H9 (cell line): ENCODE measurements at regions not wholly inside any gene's neighbourhood (a gene's known extent, or its start where the extent isn't known, plus 50 kb on each side); places are given as distances from the start of the nearest gene placed in this dataset.

Experiments used
- DNase-seq: peaks from one replicate; pipeline ENCODE4 v3.0.0-alpha.2; 2017
- H2AFZ ChIP-seq: one replicate; pipeline ENCODE4 v1.6.1; 2013; ENCODE audit warnings: mild to moderate bottlenecking, low read length, control low read depth, moderate library complexity
- H2AK5ac ChIP-seq: 2 replicates; pipeline ENCODE4 v1.6.1; 2013; ENCODE audit warnings: low read length, control low read depth, mixed read lengths; ENCODE audit not compliant: insufficient read length
- H2BK120ac ChIP-seq: one replicate; pipeline ENCODE4 v1.6.1; 2013; ENCODE audit warnings: low read depth, mild to moderate bottlenecking, low read length, control low read depth, inconsistent platforms; ENCODE audit not compliant: poor library complexity, severe bottlenecking
- H2BK12ac ChIP-seq: 2 replicates; pipeline ENCODE4 v1.6.1; 2013; ENCODE audit warnings: low read length, control low read depth, mixed read lengths, low read depth; ENCODE audit not compliant: insufficient read length
- H2BK15ac ChIP-seq: 2 replicates; pipeline ENCODE4 v1.6.1; 2013; ENCODE audit warnings: low read depth, low read length, control low read depth
- H2BK20ac ChIP-seq: one replicate; pipeline ENCODE4 v1.6.1; 2013; ENCODE audit warnings: low read depth, mild to moderate bottlenecking, low read length, control low read depth, inconsistent platforms; ENCODE audit not compliant: poor library complexity, severe bottlenecking
- H2BK5ac ChIP-seq: 2 replicates; pipeline ENCODE4 v1.6.1; 2013; ENCODE audit warnings: low read length, control low read depth, mixed read lengths; ENCODE audit not compliant: insufficient read length
- H3K14ac ChIP-seq: 2 replicates; pipeline ENCODE4 v1.6.1; 2013; ENCODE audit warnings: low read length, control low read depth; ENCODE audit not compliant: insufficient read depth
- H3K18ac ChIP-seq: 2 replicates; pipeline ENCODE4 v1.6.1; 2013; ENCODE audit warnings: low read depth, mild to moderate bottlenecking, mixed read lengths, low read length, control low read depth; ENCODE audit not compliant: insufficient read length
- H3K23ac ChIP-seq: 2 replicates; pipeline ENCODE4 v1.6.1; 2013; ENCODE audit warnings: low read length, control low read depth, mixed read lengths, low read depth; ENCODE audit not compliant: insufficient read length
- H3K23me2 ChIP-seq: 2 replicates; pipeline ENCODE4 v1.6.1; 2013; ENCODE audit warnings: low read depth, mild to moderate bottlenecking, mixed read lengths, low read length, control low read depth; ENCODE audit not compliant: insufficient read length, poor library complexity, severe bottlenecking
- H3K27ac ChIP-seq: 2 replicates; pipeline ENCODE4 v1.5.1; 2013; ENCODE audit warnings: low read length, control low read depth, mixed read lengths, low read depth; ENCODE audit not compliant: insufficient read length
- H3K27me3 ChIP-seq: 2 replicates; pipeline ENCODE4 v1.6.1; 2013; ENCODE audit warnings: low read length, control low read depth, inconsistent platforms; ENCODE audit not compliant: insufficient read depth
- H3K4ac ChIP-seq: 2 replicates; pipeline ENCODE4 v1.6.1; 2013; ENCODE audit warnings: low read depth, mild to moderate bottlenecking, control low read depth, inconsistent platforms, low read length, moderate library complexity
- H3K4me1 ChIP-seq: 2 replicates; pipeline ENCODE4 v1.6.1; 2013; ENCODE audit warnings: low read length, control low read depth, inconsistent platforms; ENCODE audit not compliant: insufficient read depth
- H3K4me2 ChIP-seq: 2 replicates; pipeline ENCODE4 v1.6.1; 2013; ENCODE audit warnings: low read length, control low read depth, mixed read lengths; ENCODE audit not compliant: insufficient read length, insufficient read depth
- H3K56ac ChIP-seq: 2 replicates; pipeline ENCODE4 v1.6.1; 2013; ENCODE audit warnings: low read depth, mild to moderate bottlenecking, mixed read lengths, low read length, control low read depth; ENCODE audit not compliant: insufficient read length
- H3K79me1 ChIP-seq: 2 replicates; pipeline ENCODE4 v1.6.1; 2013; ENCODE audit warnings: low read depth, mild to moderate bottlenecking, moderate library complexity, low read length, control low read depth, inconsistent platforms; ENCODE audit not compliant: insufficient read depth, poor library complexity, severe bottlenecking
- H3K79me2 ChIP-seq: 2 replicates; pipeline ENCODE4 v1.6.1; 2013; ENCODE audit warnings: low read length, control low read depth, inconsistent platforms; ENCODE audit not compliant: insufficient read depth
- H3K9ac ChIP-seq: 2 replicates; pipeline ENCODE4 v1.6.1; 2013; ENCODE audit warnings: low read length, control low read depth, mixed read lengths; ENCODE audit not compliant: insufficient read length; ENCODE audit errors: extremely low read depth
- H3K9me3 ChIP-seq: one replicate; pipeline ENCODE4 v1.6.1; 2013; ENCODE audit warnings: low read depth, low read length, inconsistent platforms; ENCODE audit not compliant: control insufficient read depth
- H3T11ph ChIP-seq: one replicate; pipeline ENCODE4 v1.6.1; 2013; ENCODE audit warnings: mild to moderate bottlenecking, low read length, control low read depth, inconsistent platforms
- H4K20me1 ChIP-seq: one replicate; pipeline ENCODE4 v1.6.1; 2013; ENCODE audit not compliant: control insufficient read depth, insufficient read length, insufficient read depth
- H4K5ac ChIP-seq: 2 replicates; pipeline ENCODE4 v1.6.1; 2013; ENCODE audit warnings: low read depth, mild to moderate bottlenecking, mixed read lengths, low read length, control low read depth; ENCODE audit not compliant: insufficient read length
- H4K8ac ChIP-seq: replicated peaks from 2 replicates; pipeline ENCODE4 v1.6.1; 2013; ENCODE audit warnings: low read length, control low read depth, mixed read lengths, low read depth; ENCODE audit not compliant: insufficient read length
- H4K91ac ChIP-seq: 2 replicates; pipeline ENCODE4 v1.6.1; 2013; ENCODE audit warnings: low read depth, mild to moderate bottlenecking, moderate library complexity, mixed read lengths, low read length, control low read depth; ENCODE audit not compliant: insufficient read length
- H3K27ac Mint-ChIP-seq, 3 experiments: 2 replicates in 2 of 3; 3 replicates in 1 of 3; pipeline ENCODE4 v1.8.0; 2020 to 2021; ENCODE audit warnings: mixed read lengths in 3 of 3, mild to moderate bottlenecking in 1 of 3, moderate library complexity in 1 of 3
- H3K27me3 Mint-ChIP-seq: 2 replicates; pipeline ENCODE4 v1.8.0; 2021; ENCODE audit warnings: low read depth, mild to moderate bottlenecking, moderate library complexity, mixed read lengths
- H3K36me3 Mint-ChIP-seq, 3 experiments: 2 replicates in 2 of 3; 3 replicates in 1 of 3; pipeline ENCODE4 v1.8.0; 2020 to 2021; ENCODE audit warnings: low read depth in 3 of 3, mixed read lengths in 3 of 3; ENCODE audit not compliant: insufficient read depth in 1 of 3
- H3K4me1 Mint-ChIP-seq, 2 experiments: 2 replicates each; pipeline ENCODE4 v1.8.0; 2020; ENCODE audit warnings: mixed read lengths in 2 of 2
- H3K4me3 Mint-ChIP-seq, 2 experiments: 2 replicates in 1 of 2; 3 replicates in 1 of 2; pipeline ENCODE4 v1.8.0; 2020 to 2021; ENCODE audit warnings: mild to moderate bottlenecking in 2 of 2, mixed read lengths in 2 of 2, moderate library complexity in 1 of 2
- H3K9me3 Mint-ChIP-seq, 2 experiments: 2 replicates in 1 of 2; 3 replicates in 1 of 2; pipeline ENCODE4 v1.8.0; 2020; ENCODE audit warnings: mild to moderate bottlenecking in 2 of 2, mixed read lengths in 2 of 2, moderate library complexity in 1 of 2
- CTCF ChIP-seq: fragments of 200-600 bp; sonication (generic); conservative IDR thresholded peaks from 3 replicates; pipeline ENCODE4 v1.8.0; 2021; ENCODE audit warnings: antibody characterized with exemption, mild to moderate bottlenecking
- WGBS: extraction: QIAGEN DNeasy Blood & Tissue Kit; methylation state at CpG from one replicate; pipeline ENCODE4 v1.1.7; 2013; ENCODE audit warnings: missing lambda C conversion rate, low lambda C conversion rate, mixed read lengths; ENCODE audit not compliant: insufficient read length; ENCODE audit errors: extremely low coverage; 5-methylcytosine and 5-hydroxymethylcytosine counted together

GRCh38 chr10:29078919-29079318 lies 210.0 kb upstream of the LYZL1 start:
- no peak overlapping the region for H3K18ac ChIP-seq
- H2AFZ ChIP-seq: no peak overlapping the region
- Mint-ChIP-seq H3K4me1 (peaks cover 13 to 15% of the 10 kb centered on the region in 2 experiments), H3K27me3 (no peaks in the 10 kb centered on the region), H3K36me3 (no peaks in the 10 kb centered on the region; a peak in 1 of 7 replicates), H3K9me3 (no peaks in the 10 kb centered on the region; a peak in 1 of 5 replicates), H3K27ac (no peak overlapping the region; a peak in 1 of 7 replicates), H3K4me3 (no peak overlapping the region)
- H2BK120ac ChIP-seq: no peak overlapping the region
- no peak overlapping the region for H3K4me2 ChIP-seq
- no peak overlapping the region for H4K5ac ChIP-seq
- no peak overlapping the region for H3K14ac ChIP-seq
- WGBS: no CpG with 5 or more reads among the region's 4 CpGs
- no peaks in the 10 kb centered on the region for H3K9me3 ChIP-seq
- no peak overlapping the region for H4K91ac ChIP-seq
- H3K9ac ChIP-seq: no peak overlapping the region
- no peaks in the 10 kb centered on the region for H4K20me1 ChIP-seq
- H3K23ac ChIP-seq: no peak overlapping the region
- H2BK15ac ChIP-seq: no peak overlapping the region
- no peak for TF ChIP-seq CTCF
- H2BK12ac ChIP-seq: no peak overlapping the region
- H3K79me1 ChIP-seq: no peaks in the 10 kb centered on the region
- H3K79me2 ChIP-seq: no peaks in the 10 kb centered on the region
- H2AK5ac ChIP-seq: no peak overlapping the region
- H4K8ac ChIP-seq: no peak overlapping the region
- no peak overlapping the region for H3K27ac ChIP-seq
- H3K4me1 ChIP-seq: peaks cover 4% of the 10 kb centered on the region
- H3K56ac ChIP-seq: no peak overlapping the region
- no peak overlapping the region for H2BK20ac ChIP-seq
- no peak overlapping the region for H3T11ph ChIP-seq
- no peaks in the 10 kb centered on the region for H3K27me3 ChIP-seq
- H3K23me2 ChIP-seq: no peaks in the 10 kb centered on the region
- H2BK5ac ChIP-seq: no peak overlapping the region
- DNase-seq: no peak
- H3K4ac ChIP-seq: no peak overlapping the region
